Stimulated activated effector memory CD8-positive, alpha-beta T cell treated with anti-CD3 and anti-CD28 coated beads, Interleukin-12 subunit alpha, Interleukin-12 subunit beta, amount 100 ng/mL, for 72 hours (primary cell): ENCODE measurements at regions not wholly inside any gene's neighbourhood (a gene's known extent, or its start where the extent isn't known, plus 50 kb on each side); places are given as distances from the start of the nearest gene placed in this dataset.

Experiments used
- ATAC-seq: fragments of 150-1000 bp; cut with Tn5 transposase; 2 replicates; pipeline ENCODE4 v1.10.0; 2021
- DNase-seq, 2 donors: peaks; one replicate each; pipeline ENCODE4 v3.0.0; 2021 to 2022; ENCODE audit warnings: low spot score in 2 of 2
- H3K27ac Mint-ChIP-seq: one replicate; pipeline ENCODE4 v1.8.0; 2022; ENCODE audit warnings: mild to moderate bottlenecking, mixed read lengths
- H3K36me3 Mint-ChIP-seq: one replicate; pipeline ENCODE4 v1.8.0; 2022; ENCODE audit warnings: mild to moderate bottlenecking, mixed read lengths
- H3K4me1 Mint-ChIP-seq: one replicate; pipeline ENCODE4 v1.8.0; 2022; ENCODE audit warnings: mixed read lengths
- H3K4me3 Mint-ChIP-seq: one replicate; pipeline ENCODE4 v1.8.0; 2022; ENCODE audit warnings: mild to moderate bottlenecking, mixed read lengths
- H3K9me3 Mint-ChIP-seq: one replicate; pipeline ENCODE4 v1.8.0; 2022; ENCODE audit warnings: mixed read lengths

GRCh38 chr6:134517868-134518267 is 200.0 kb upstream of the SGK1 start:
- Mint-ChIP-seq H3K27ac (no peak overlapping the region), H3K9me3 (no peaks in the 10 kb centered on the region)
- ATAC-seq, result no peak

GRCh38 chr6:134517145-134517658 is 199.3 kb upstream of the SGK1 start:
- H3K4me1 Mint-ChIP-seq, result peaks cover 11% of the 10 kb centered on the region
- H3K27ac Mint-ChIP-seq, result no peak overlapping the region
- H3K36me3 Mint-ChIP-seq, result no peaks in the 10 kb centered on the region
- DNase-seq (no peak), ATAC-seq (no peak)
- H3K4me3 Mint-ChIP-seq, result no peak overlapping the region
- H3K9me3 Mint-ChIP-seq, result no peaks in the 10 kb centered on the region

More at GRCh38 chr6:134517868-134518267, 200.0 kb upstream of the SGK1 start:
- Mint-ChIP-seq H3K36me3 (no peaks in the 10 kb centered on the region), H3K4me3 (no peak overlapping the region), H3K4me1 (peaks cover 11% of the 10 kb centered on the region)
- no peak for DNase-seq

- Mint-ChIP-seq H3K9me3 (no peaks in the 10 kb centered on the region), H3K27ac (no peak overlapping the region), H3K4me3 (no peak overlapping the region), H3K36me3 (no peaks in the 10 kb centered on the region), H3K4me1 (peaks cover 11% of the 10 kb centered on the region)
- DNase-seq (no peak), ATAC-seq (no peak)
These were observed 198.7 kb upstream of the SGK1 start for GRCh38 chr6:134516582-134516981.

- H3K4me3 Mint-ChIP-seq, result no peak overlapping the region
- no peak for ATAC-seq
- no peaks in the 10 kb centered on the region for H3K36me3 Mint-ChIP-seq
- H3K9me3 Mint-ChIP-seq, result no peaks in the 10 kb centered on the region
- no peak for DNase-seq
- no peak overlapping the region for H3K27ac Mint-ChIP-seq
- peaks cover 9% of the 10 kb centered on the region for H3K4me1 Mint-ChIP-seq
These were observed 198.1 kb upstream of the SGK1 start for GRCh38 chr6:134515986-134516385.

GRCh38 chr6:134512981-134513391 is 195.1 kb upstream of the SGK1 start:
- H3K4me3 Mint-ChIP-seq, result no peak overlapping the region
- DNase-seq (no peak), ATAC-seq (no peak)
- no peaks in the 10 kb centered on the region for H3K9me3 Mint-ChIP-seq
- H3K4me1 Mint-ChIP-seq, result no peaks in the 10 kb centered on the region
- no peaks in the 10 kb centered on the region for H3K36me3 Mint-ChIP-seq
- H3K27ac Mint-ChIP-seq, result no peak overlapping the region

GRCh38 chr6:134511984-134512683 is 194.2 kb upstream of the SGK1 start:
- no peaks in the 10 kb centered on the region for H3K36me3 Mint-ChIP-seq
- H3K9me3 Mint-ChIP-seq, result no peaks in the 10 kb centered on the region
- no peak overlapping the region for H3K4me3 Mint-ChIP-seq
- DNase-seq (no peak), ATAC-seq (no peak)
- H3K4me1 Mint-ChIP-seq, result no peaks in the 10 kb centered on the region
- H3K27ac Mint-ChIP-seq, result no peak overlapping the region

GRCh38 chr6:134510920-134511319 is 193.0 kb upstream of the SGK1 start:
- ATAC-seq (no peak), DNase-seq (no peak)
- no peak overlapping the region for H3K4me3 Mint-ChIP-seq
- H3K27ac Mint-ChIP-seq, result no peak overlapping the region
- no peaks in the 10 kb centered on the region for H3K9me3 Mint-ChIP-seq
- H3K4me1 Mint-ChIP-seq, result no peaks in the 10 kb centered on the region
- H3K36me3 Mint-ChIP-seq, result no peaks in the 10 kb centered on the region

GRCh38 chr6:134510142-134510541 is 192.2 kb upstream of the SGK1 start:
- no peak for DNase-seq
- H3K9me3 Mint-ChIP-seq, result no peaks in the 10 kb centered on the region

GRCh38 chr6:134508862-134509498 is 191.1 kb upstream of the SGK1 start:
- no peak overlapping the region for H3K27ac Mint-ChIP-seq
- H3K4me1 Mint-ChIP-seq, result no peaks in the 10 kb centered on the region
- peak; percentile 52 for ATAC-seq
- H3K36me3 Mint-ChIP-seq, result no peaks in the 10 kb centered on the region
- no peak overlapping the region for H3K4me3 Mint-ChIP-seq
- no peaks in the 10 kb centered on the region for H3K9me3 Mint-ChIP-seq
- DNase-seq, result no peak

More at GRCh38 chr6:134510142-134510541, 192.2 kb upstream of the SGK1 start:
- Mint-ChIP-seq H3K27ac (no peak overlapping the region), H3K4me1 (no peaks in the 10 kb centered on the region), H3K36me3 (no peaks in the 10 kb centered on the region), H3K4me3 (no peak overlapping the region)
- ATAC-seq, result no peak

GRCh38 chr6:134506162-134506561 is 188.2 kb upstream of the SGK1 start:
- Mint-ChIP-seq H3K36me3 (no peaks in the 10 kb centered on the region), H3K4me1 (no peaks in the 10 kb centered on the region), H3K27ac (no peak overlapping the region), H3K9me3 (no peaks in the 10 kb centered on the region), H3K4me3 (no peak overlapping the region)
- no peak for DNase-seq
- no peak for ATAC-seq

- H3K27ac Mint-ChIP-seq, result no peak overlapping the region
These were observed 185.8 kb upstream of the SGK1 start for GRCh38 chr6:134503585-134504281.

GRCh38 chr6:134502614-134503549 is 185.0 kb upstream of the SGK1 start:
- Mint-ChIP-seq H3K9me3 (no peaks in the 10 kb centered on the region), H3K27ac (peak overlapping the region; percentile 43), H3K4me3 (no peak overlapping the region), H3K36me3 (no peaks in the 10 kb centered on the region), H3K4me1 (no peaks in the 10 kb centered on the region)
- no peak for DNase-seq
- no peak for ATAC-seq

More at GRCh38 chr6:134503585-134504281, 185.8 kb upstream of the SGK1 start:
- Mint-ChIP-seq H3K36me3 (no peaks in the 10 kb centered on the region), H3K4me1 (no peaks in the 10 kb centered on the region), H3K4me3 (no peak overlapping the region), H3K9me3 (no peaks in the 10 kb centered on the region)
- ATAC-seq, result no peak
- no peak for DNase-seq

- ATAC-seq, result no peak
- DNase-seq, result no peak
- Mint-ChIP-seq H3K4me1 (no peaks in the 10 kb centered on the region), H3K27ac (no peak overlapping the region), H3K4me3 (no peak overlapping the region), H3K9me3 (no peaks in the 10 kb centered on the region), H3K36me3 (no peaks in the 10 kb centered on the region)
These were observed 178.0 kb upstream of the SGK1 start for GRCh38 chr6:134495890-134496248.

- H3K27ac Mint-ChIP-seq, result no peak overlapping the region
- DNase-seq (no peak), ATAC-seq (no peak)
- no peaks in the 10 kb centered on the region for H3K36me3 Mint-ChIP-seq
- H3K9me3 Mint-ChIP-seq, result no peaks in the 10 kb centered on the region
- H3K4me3 Mint-ChIP-seq, result no peak overlapping the region
- H3K4me1 Mint-ChIP-seq, result no peaks in the 10 kb centered on the region
These were observed 177.4 kb upstream of the SGK1 start for GRCh38 chr6:134495203-134495889.
